ENCODE measurements at regions not wholly inside any gene's neighbourhood (a gene's known extent, or its start where the extent isn't known, plus 50 kb on each side); places are given as distances from the start of the nearest gene placed in this dataset.

GRCh38 chr21:32183396-32183795 is 95.5 kb downstream of the MIS18A start:
- DNase-seq (ENCODE audit: low spot score): no peak

- DNase-seq (ENCODE audit: low spot score): no peak
These were observed 96.4 kb downstream of the MIS18A start for GRCh38 chr21:32182449-32182848.

GRCh38 chr21:32181457-32181856 is 97.4 kb downstream of the MIS18A start:
- no peak for DNase-seq (ENCODE audit: low spot score)

GRCh38 chr21:32174819-32175218 is 104.0 kb downstream of the MIS18A start:
- DNase-seq (ENCODE audit: low spot score): no peak

GRCh38 chr21:32173121-32173724 is 105.6 kb downstream of the MIS18A start:
- DNase-seq (ENCODE audit: low spot score): no peak

- DNase-seq (ENCODE audit: low spot score): no peak
These were observed 106.7 kb downstream of the MIS18A start for GRCh38 chr21:32172106-32172505.

GRCh38 chr21:32167513-32167912 is 111.3 kb downstream of the MIS18A start:
- no peak for DNase-seq (ENCODE audit: low spot score)

- no peak for DNase-seq (ENCODE audit: low spot score)
These were observed 115.5 kb downstream of the MIS18A start for GRCh38 chr21:32163386-32163785.

GRCh38 chr21:32162727-32163320 is 116.0 kb downstream of the MIS18A start:
- no peak for DNase-seq (ENCODE audit: low spot score)

GRCh38 chr21:32155226-32155625 is 123.6 kb downstream of the MIS18A start:
- no peak for DNase-seq (ENCODE audit: low spot score)

- DNase-seq (ENCODE audit: low spot score): no peak
These were observed 131.8 kb downstream of the MIS18A start for GRCh38 chr21:32147041-32147440.

- no peak for DNase-seq (ENCODE audit: low spot score)
These were observed 134.0 kb downstream of the MIS18A start for GRCh38 chr21:32144851-32145250.

- no peak for DNase-seq (ENCODE audit: low spot score)
These were observed 135.5 kb downstream of the MIS18A start for GRCh38 chr21:32143241-32143939.

GRCh38 chr21:32141318-32141633 is 137.6 kb downstream of the MIS18A start:
- no peak for DNase-seq (ENCODE audit: low spot score)

GRCh38 chr21:32140604-32141317 is 138.1 kb downstream of the MIS18A start:
- DNase-seq (ENCODE audit: low spot score): no peak

- no peak for DNase-seq (ENCODE audit: low spot score)
These were observed 138.7 kb downstream of the MIS18A start for GRCh38 chr21:32140151-32140550.

GRCh38 chr21:32138658-32139057 is 140.2 kb downstream of the MIS18A start:
- DNase-seq (ENCODE audit: low spot score): no peak

GRCh38 chr21:32137931-32138330 is 140.9 kb downstream of the MIS18A start:
- DNase-seq (ENCODE audit: low spot score): no peak

GRCh38 chr21:32137266-32137665 is 141.6 kb downstream of the MIS18A start:
- DNase-seq (ENCODE audit: low spot score): no peak

GRCh38 chr21:32136546-32136945 is 142.3 kb downstream of the MIS18A start:
- no peak for DNase-seq (ENCODE audit: low spot score)

- no peak for DNase-seq (ENCODE audit: low spot score)
These were observed 143.2 kb downstream of the MIS18A start for GRCh38 chr21:32135401-32136363.
